NCI-H82 (cell line): ENCODE measurements at regions not wholly inside any gene's neighbourhood (a gene's known extent, or its start where the extent isn't known, plus 50 kb on each side); places are given as distances from the start of the nearest gene placed in this dataset.
"Not testable (repeated sequence)": the region's sequence is repeated elsewhere in the genome, so short reads cannot be mapped to it uniquely, and the experiment has no call there.

Experiments
- DNase-seq: peaks from one replicate; lab custom pipeline; 2025; lab: John Stamatoyannopoulos, UW

GRCh38 chr5:135776457-135776856, 58.0 kb upstream of the SLC25A48 start:
- no peak for DNase-seq

GRCh38 chr5:135761746-135762145, 72.7 kb upstream of the SLC25A48 start:
- DNase-seq: peak; percentile 2

DNA sequence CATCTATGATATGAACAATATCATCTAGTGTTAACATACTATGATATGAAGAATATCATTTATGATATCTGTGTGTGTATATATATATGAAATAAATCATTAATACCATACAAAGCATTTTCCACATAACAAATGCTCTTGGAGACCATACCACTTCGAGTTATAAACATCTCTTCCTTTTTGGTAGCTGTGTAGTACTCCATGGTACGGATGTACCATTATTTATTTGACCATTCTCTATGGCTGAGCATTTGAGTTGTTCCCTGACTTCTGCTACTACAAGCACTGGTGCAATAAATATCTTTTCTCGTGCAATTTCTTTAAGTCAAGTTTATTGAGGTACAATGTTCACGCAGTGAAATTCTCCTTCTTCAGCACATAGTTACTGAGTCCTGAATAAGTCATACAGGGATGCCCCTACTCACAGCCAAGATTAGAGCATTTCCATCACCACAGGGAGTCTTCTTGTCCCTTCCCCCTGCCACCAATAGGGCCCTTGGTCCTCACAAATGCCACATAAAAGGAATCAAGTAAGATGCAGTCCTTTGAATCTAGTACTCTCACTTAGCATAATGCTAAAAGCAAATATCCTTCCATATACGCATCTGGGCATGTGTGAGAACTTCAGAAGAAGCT, 75.2 kb upstream of the SLC25A48 start:
- DNase-seq: no peak

- no peak for DNase-seq
Measured at GRCh38 chr5:135753990-135754389, 80.5 kb upstream of the SLC25A48 start.

DNA sequence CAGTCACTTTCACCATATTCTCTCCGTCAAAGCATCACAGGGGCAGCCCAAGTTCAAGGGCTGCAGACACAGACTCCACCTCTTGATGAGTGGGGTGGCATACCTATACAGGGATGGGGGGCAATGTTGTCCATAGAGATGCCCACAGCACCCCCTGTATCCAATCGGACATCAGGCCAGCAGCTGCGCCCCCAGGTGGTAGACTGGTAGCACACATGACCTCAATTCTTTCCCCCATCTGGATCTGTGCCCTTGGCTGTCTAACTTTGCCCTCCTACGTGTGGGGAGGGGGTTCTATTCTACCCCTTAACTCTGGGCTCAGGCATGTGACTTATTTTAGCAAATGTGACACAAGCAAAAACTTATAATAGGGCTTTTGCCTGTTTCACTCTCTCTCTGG, 84.0 kb upstream of the SLC25A48 start:
- peak; percentile 12 for DNase-seq

DNA sequence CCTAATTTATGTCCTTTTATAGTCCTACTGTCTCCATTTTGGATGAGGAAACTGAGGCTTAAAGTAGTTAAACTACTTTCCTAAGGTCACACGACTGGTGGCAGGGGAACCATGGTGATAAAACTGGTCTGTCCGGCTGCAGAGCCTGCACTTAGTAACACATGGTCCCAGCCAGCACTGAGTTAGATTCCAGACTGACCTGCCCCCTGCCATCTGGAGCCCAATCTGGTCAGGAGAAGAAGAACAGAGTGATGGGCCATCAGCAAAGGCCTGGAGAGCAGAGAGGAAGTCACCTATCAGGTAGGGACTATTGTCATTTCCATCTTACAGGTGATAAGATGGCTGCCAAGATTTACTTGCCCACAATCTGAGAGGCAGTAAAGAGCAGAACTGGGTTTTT, 86.6 kb upstream of the SLC25A48 start:
- DNase-seq: peak; percentile 15

- DNase-seq: peak; percentile 11
Measured at GRCh38 chr5:135745897-135746500, 88.5 kb upstream of the SLC25A48 start.

DNA sequence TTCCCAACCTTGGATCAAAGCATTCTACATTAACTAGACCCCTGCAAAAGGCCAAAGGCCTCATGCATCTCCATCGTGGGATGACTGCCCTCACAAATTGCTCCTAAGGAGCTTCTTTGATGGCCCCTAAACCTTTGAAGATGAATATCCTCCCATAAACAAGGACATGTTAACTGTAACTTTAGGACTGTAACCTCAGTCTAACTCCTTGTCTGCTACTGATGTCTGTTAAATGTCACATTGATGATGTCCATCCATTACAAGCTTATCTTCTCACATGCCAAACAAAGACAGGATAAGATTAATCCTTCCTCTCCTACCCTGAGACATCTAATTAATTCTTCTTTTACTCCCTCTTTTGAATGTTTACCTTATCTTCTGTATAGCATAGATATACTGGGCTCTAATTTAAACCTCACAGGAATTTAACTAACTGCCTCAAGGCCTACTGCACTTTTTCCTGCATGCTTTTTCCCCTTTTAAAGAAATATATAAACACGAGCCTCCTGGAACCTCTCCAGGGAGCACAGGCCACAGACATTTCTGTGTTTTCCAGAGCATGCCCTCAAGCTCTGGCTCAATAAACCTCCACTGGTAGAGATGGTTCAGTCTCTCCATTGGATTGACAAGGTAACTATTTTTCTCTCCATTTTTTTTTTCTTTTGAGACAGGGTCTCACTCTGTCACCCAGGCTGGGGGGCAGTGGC, 90.6 kb upstream of the SLC25A48 start:
- peak; percentile 52 for DNase-seq

- peak; percentile 32 for DNase-seq
Measured at GRCh38 chr5:135743181-135743580, 91.3 kb upstream of the SLC25A48 start.

DNA sequence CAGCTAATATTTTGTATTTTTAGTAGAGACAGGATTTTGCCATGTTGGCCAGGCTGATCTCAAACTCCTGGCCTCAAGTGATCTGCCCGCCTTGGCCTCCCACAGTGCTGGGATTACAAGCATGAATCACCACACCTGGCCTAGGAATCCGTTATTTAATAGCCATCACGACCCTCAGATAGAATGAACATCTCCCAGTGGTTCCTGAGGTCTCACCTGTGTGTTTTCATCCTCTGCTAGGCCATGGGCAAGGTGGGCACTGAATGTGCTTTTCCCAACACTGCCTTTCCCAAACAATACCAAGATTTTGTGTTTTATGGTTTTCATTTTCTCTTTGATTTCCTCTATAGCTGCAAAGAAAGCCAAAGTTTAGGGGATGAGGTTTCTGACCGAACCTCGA, 92.2 kb upstream of the SLC25A48 start:
- DNase-seq: not testable (repeated sequence)

GRCh38 chr5:135741040-135741439, 93.4 kb upstream of the SLC25A48 start:
- no peak for DNase-seq

DNA sequence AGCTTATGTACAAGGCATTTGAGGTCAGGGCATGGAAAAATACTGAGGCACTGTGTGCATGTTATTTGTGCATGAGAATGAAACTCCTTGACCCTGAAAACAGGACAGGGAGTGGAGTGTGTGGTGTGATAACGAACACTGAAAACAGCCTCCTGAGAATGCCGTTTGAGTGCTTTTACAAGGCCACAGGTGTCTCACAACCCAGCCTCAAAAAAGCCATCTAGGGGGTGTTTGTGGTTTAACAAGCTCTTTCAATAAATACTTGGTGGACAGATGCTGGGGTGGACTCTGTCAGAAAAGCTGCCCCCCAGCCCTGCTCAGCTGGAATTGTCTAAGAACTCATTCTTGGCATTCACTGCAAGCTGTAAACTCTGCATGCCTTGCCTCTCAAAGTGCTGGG, 94.0 kb upstream of the SLC25A48 start:
- DNase-seq: no peak

GRCh38 chr5:135739383-135739981, 95.0 kb upstream of the SLC25A48 start:
- DNase-seq: no peak

DNA sequence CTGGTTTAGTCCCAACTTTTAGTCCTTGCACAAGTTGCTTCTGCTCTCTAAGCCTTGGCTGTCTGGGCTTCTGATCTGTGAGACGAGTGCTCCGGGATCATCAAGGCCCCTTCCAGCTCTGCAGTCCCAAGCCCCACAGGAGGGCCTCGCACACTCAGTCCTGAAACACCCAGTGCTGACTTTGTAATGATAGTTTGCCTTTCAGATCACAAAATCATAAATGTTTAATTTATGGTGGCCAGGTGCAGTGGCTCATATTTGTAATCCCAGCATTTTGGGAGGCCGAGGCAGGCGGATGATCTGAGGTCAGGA, 95.9 kb upstream of the SLC25A48 start:
- no peak for DNase-seq

GRCh38 chr5:135737701-135738563, 96.5 kb upstream of the SLC25A48 start:
- peak; percentile 86 for DNase-seq

DNA sequence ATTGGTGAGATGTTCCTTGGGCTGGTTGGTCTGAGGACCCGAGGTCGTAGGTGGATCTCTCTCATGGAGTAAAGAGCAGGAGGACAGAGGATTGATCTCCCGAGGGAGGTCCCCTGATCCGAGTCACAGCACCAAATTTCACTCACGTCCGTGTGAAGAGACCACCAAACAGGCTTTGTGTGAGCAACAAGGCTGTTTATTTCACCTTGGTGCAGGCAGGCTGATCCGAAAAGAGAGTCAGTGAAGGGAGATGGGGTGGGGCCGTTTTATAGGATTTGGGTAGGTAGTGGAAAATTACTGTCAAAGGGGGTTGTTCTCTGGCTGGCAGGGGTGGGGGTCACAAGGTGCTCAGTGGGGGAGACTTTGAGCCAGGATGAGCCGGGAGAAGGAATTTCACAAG, 97.5 kb upstream of the SLC25A48 start:
- not testable (repeated sequence) for DNase-seq

- peak; percentile 38 for DNase-seq
Measured at GRCh38 chr5:135735831-135736230, 98.6 kb upstream of the SLC25A48 start.

DNA sequence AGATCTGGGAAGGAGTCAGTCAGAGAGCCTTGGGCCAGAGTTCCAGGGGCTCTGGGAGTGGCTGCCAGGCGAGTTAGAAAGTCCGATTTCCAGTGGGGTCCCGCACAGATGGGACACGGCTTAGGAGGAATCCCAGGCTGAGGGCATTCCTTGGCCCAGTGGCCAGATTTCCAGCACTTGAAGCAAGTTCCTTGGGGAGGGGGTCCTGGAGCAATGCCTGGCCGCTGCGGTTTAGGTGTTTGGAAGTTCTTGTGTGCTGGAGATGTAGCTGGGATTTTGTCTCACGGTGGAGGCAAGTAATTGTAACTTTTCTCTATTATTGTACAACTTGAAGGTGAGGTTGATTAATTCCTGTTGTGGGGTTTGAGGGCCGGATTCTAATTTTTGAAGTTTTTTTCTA, 99.5 kb upstream of the SLC25A48 start:
- DNase-seq: not testable (repeated sequence)

GRCh38 chr5:135731034-135731433, 103.4 kb upstream of the SLC25A48 start:
- DNase-seq: not testable (repeated sequence)

DNA sequence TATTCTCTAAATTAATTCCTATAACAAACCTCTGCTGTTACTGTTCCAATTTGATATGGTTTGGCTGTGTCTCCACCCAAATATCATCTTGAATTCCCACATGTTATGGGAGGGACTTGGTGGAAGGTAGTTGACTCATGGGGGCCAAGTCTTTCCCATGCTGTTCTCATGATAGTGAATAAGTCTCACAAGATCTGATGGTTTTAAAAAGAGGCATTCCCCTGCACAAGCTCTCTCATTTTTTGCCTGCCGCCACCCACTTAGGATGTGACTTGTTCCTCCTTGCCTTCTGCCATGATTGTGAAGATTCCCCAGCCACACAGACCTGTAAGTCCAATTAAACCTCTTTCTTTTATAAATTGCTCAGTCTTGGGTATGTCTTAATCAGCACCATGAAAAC, 104.3 kb upstream of the SLC25A48 start:
- not testable (repeated sequence) for DNase-seq

DNA sequence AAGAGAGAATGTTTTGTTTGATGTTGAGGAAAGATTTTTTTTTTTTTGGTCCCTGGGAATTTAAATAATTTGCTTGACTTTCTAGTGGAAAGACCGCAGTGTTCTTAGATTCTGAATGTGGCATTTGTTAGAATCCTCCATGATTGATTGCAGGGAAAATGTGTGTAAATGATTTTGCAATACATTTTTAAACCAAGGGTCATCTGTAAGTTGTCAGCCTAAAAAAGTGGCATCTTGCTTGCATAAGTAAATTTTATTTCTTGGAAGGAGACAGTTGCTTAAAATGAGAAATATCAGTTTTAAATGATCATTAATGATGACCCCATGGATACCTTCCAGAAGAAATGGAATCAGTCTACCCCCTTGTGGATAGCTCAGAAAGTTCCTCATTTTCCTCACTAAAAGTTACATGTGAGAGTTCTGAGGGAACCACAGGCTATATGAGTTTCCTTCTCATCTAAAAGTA, 105.1 kb upstream of the SLC25A48 start:
- DNase-seq: peak; percentile 25

- DNase-seq: no peak
Measured at GRCh38 chr5:135724617-135725016, 109.8 kb upstream of the SLC25A48 start.
